OCI-LY3 (cell line): ENCODE measurements at regions not wholly inside any gene's neighbourhood (a gene's known extent, or its start where the extent isn't known, plus 50 kb on each side); places are given as distances from the start of the nearest gene placed in this dataset.

ENCODE experiments used
- EZH2phosphoT487 ChIP-seq: fragments of 200-600 bp; shearing (Covaris generic); IDR thresholded peaks from 2 replicates; pipeline ENCODE4 v1.6.1; 2018; ENCODE audit warnings: antibody characterized with exemption, mixed run types, low read depth
- TF ChIP-seq, protein P1 (sequence below): fragments of 200-600, 300-600 bp; sonication (generic); IDR thresholded peaks from 2 replicates; pipeline ENCODE4 v1.5.1; 2014; ENCODE audit warnings: antibody characterized with exemption, low read length, low read depth

- TF ChIP-seq, protein P1, sequence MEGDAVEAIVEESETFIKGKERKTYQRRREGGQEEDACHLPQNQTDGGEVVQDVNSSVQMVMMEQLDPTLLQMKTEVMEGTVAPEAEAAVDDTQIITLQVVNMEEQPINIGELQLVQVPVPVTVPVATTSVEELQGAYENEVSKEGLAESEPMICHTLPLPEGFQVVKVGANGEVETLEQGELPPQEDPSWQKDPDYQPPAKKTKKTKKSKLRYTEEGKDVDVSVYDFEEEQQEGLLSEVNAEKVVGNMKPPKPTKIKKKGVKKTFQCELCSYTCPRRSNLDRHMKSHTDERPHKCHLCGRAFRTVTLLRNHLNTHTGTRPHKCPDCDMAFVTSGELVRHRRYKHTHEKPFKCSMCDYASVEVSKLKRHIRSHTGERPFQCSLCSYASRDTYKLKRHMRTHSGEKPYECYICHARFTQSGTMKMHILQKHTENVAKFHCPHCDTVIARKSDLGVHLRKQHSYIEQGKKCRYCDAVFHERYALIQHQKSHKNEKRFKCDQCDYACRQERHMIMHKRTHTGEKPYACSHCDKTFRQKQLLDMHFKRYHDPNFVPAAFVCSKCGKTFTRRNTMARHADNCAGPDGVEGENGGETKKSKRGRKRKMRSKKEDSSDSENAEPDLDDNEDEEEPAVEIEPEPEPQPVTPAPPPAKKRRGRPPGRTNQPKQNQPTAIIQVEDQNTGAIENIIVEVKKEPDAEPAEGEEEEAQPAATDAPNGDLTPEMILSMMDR: no peak
- TF ChIP-seq EZH2phosphoT487: no peak
These were observed 317.0 kb downstream of the ICE1 start for GRCh38 chr5:5739490-5739945.
